Activated CD8-positive, alpha-beta memory T cell treated with anti-CD3 and anti-CD28 coated beads for 24 hours (primary cell): ENCODE measurements at regions not wholly inside any gene's neighbourhood (a gene's known extent, or its start where the extent isn't known, plus 50 kb on each side); places are given as distances from the start of the nearest gene placed in this dataset.

Experiments used
- DNase-seq: peaks from one replicate; pipeline ENCODE4 v3.0.0-alpha.2; 2020

- DNase-seq: no peak
Observed at GRCh38 chr1:209504571-209504970, 78.9 kb upstream of the CAMK1G start.

DNA sequence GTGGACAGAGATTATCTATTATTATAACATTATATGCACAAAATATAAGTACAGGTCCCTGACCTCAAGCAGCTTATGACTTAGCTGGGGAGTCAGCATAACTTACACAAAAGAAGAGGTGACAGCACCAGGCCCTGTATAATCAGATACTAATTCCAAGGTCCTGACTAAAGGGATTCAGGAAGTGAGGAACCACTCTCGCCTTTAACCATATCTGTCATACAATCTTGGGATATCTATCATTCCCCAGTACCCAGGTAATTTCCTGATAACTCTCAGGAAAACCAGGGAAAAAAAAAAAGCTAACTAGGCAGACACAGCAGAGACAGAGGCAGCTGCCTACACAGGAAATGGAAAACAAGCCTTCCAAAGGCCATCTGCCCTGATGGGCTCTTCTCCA is 78.5 kb upstream of the CAMK1G start:
- no peak for DNase-seq

- DNase-seq: no peak
Observed at GRCh38 chr1:209506101-209506500, 77.4 kb upstream of the CAMK1G start.

DNA sequence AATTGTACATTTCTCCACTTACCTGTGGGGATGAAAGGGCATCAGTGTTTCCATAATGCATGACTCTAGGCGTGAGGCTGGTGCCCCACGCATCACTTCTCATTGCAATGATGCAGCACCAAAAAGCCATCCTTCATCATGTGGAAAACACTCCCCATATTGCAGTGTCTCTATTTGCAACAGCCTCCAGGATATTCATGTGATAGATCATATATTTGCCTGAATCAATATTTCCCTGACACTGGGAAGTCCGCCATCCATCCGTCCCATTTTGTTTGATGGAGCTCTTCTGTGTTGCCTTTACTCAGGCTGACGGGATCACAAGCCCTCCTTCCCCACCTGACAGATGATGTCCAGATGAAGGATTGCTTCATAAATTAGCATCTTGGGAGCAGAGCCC is 74.5 kb upstream of the CAMK1G start:
- no peak for DNase-seq

GRCh38 chr1:209510063-209510462 is 73.5 kb upstream of the CAMK1G start:
- no peak for DNase-seq

DNA sequence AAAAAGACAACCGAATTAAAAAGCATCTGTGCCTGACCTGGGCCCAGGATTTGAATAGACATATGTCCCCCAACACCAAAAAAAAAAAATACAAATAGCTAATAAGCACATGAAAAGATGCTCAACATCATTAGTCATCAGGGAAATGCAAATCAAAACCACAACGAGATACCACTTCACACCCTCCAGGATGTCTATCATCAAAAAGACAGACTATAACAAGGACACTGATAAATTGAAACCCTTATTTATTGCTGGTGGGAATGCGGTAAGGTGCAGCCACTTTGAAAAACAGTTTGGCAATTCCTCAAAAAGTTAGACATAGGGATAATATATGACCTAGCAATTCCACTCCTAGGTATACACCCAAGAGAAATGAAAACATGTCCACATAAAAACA is 72.3 kb upstream of the CAMK1G start:
- no peak for DNase-seq

DNA sequence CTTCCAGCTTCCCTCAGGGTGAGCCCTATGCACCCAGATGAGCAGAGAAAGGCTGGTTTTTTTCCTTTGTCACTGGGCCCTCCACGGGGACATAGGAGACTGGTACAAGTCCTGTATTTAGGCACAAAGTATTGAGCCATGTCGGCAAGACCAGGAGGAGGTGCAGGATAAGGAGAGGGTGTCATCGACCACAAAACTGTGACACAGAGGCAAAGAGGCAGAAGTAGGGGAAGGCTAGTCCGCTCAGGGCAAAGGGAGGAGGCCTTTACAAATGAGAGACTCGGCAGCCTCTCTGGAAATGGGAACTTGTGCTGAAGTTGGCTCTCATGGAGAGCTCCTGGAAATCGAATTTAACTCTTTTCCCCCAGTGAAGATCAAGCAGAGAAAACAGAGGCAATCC is 70.7 kb upstream of the CAMK1G start:
- DNase-seq: no peak

- no peak for DNase-seq
Observed at GRCh38 chr1:209513226-209513625, 70.3 kb upstream of the CAMK1G start.

GRCh38 chr1:209516771-209517680 is 66.5 kb upstream of the CAMK1G start:
- DNase-seq: no peak

- no peak for DNase-seq
Observed at GRCh38 chr1:209517681-209518050, 65.8 kb upstream of the CAMK1G start.

GRCh38 chr1:209519786-209520185 is 63.7 kb upstream of the CAMK1G start:
- DNase-seq: no peak

DNA sequence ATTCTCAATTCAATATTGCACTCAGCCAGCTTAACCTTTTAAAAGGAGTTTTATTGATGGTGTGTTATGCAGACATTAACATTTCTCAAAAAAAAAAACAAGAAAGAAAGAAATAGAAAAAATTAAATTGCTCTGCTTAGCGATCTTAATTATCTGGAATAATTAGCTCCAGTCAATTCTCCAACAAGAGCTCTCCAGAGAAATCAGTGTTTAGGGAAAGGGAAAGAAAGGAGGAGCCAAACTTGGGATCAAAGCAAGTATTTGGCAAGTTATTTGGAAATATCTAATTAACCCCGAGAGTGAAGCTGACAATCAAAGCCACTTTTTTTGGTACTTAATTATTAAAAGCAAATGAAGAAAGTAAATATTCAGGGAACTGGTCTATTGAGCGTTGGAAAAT is 60.7 kb upstream of the CAMK1G start:
- DNase-seq: no peak

GRCh38 chr1:209526137-209526536 is 57.4 kb upstream of the CAMK1G start:
- DNase-seq: no peak

- no peak for DNase-seq
Observed at GRCh38 chr1:209527372-209527771, 56.1 kb upstream of the CAMK1G start.

DNA sequence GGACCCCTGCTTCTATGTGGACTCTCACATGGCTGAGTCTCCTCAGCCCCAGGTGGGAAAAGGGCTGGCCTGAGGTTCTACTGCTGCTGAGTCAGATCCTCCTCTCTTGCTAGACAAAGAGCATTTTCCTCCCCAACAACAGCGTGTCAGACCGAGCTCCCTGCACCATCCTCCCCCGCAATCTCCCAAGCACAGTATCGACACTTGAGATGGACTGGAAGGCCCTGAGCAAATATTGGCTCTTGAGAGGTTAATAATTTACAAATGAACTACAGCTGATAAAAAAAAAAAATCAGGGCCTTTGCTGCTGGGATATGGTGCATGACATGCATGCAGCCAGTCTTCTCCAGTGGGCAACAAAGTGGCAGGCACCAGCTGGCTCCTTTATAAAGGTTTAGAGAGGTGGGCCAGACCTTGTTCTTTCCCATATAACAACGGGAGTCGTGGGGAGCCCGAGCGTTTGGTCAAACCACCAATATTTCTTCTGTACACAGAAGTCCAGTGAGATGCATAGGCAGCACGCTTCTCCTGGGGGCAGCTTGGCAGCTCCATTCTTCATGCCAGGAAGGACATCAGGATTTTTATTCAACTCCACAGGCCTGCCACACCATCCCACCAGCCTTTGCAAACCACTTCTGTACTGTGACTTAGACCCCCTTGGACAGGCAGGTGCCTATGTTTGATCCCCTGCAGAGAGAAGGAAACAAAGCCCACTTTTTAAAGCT is 55.4 kb upstream of the CAMK1G start:
- no peak for DNase-seq

DNA sequence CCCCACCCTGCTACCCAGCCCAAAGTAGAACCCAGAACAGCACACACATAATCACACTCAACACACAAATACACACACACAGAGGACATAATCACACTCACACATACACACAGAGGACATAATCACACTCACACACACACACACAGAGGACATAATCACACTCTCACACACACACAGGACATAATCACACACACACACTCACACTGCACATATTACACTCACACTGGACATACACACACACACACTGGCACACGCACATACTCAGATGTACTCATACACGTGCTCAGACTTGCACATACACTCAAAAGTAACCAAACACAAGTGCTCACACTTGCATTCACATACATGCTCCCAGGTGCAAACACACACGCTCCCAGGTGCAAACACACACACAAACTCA is 54.3 kb upstream of the CAMK1G start:
- DNase-seq: no peak

- no peak for DNase-seq
Observed at GRCh38 chr1:209531006-209531405, 52.5 kb upstream of the CAMK1G start.

DNA sequence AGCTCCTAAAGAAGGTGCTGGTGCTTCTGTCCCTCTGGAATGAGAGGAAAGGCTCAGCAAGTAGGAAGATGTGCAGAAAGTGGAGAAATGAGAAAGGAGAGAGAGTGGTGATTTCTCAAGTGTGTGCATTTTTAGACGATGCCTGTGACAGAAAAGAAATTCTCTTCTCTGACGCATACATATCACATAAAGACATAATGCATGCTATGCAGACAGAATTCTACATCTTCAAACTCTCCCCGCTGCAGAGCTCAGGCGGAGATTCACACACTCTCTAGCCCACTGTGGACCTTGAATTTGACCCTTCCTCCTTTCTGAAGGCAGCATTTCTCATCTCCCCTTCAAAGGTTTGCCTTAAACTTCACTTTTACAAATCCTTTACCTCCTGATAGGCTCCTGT is 52.0 kb upstream of the CAMK1G start:
- DNase-seq: no peak
